ENCODE measurements at regions not wholly inside any gene's neighbourhood (a gene's known extent, or its start where the extent isn't known, plus 50 kb on each side); places are given as distances from the start of the nearest gene placed in this dataset.
A peak's percentile ranks its signal among the peaks of the same experiment; 100 is the strongest.
"Not testable (repeated sequence)": the region's sequence is repeated elsewhere in the genome, so short reads cannot be mapped to it uniquely, and the experiment has no call there.

DNA sequence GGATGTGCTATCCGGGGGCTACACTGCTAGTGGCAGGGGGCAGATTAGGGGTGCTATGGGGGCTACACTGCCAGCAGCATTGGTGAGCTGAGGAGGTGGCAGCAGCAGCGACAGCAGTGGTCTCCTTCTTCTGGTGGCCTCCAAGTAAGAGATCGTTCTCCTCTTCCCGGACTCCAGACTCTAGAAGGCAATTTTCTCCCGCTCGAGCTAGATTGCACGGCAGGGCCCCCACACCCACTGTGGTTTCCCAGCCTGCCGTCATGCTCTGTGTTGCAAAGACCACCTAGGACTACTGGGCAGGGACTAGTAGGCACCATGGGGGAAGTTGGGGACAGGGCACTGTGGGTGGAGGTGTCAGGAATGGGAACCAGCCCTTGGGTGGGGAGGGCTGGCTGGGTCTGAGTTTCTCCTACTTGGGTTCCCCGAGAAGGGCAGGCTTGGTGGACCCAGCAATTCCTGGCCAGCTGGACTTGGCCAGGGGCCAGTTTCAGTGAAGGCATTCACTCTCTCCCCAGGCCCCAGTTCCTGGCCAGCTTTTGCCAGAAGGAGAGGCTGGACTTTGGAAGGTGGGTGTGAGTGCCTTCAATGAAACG lies 203.4 kb upstream of the WSB1 start:
- H3K9ac ChIP-seq (ENCODE audit: insufficient read depth in 1 of 2, low read depth in 2 of 2, low read length in 2 of 2): peak overlapping the region; percentile 92 to 99
- in situ Hi-C loops (cut with MboI); BruUV-seq (replicated peaks): not testable (repeated sequence)
- peak; percentile 80 for TF ChIP-seq RBFOX2 (IDR thresholded peaks at IDR 0.05; ENCODE audit: low read depth, low read length)
- 0 out of 2 replicates have a peak, but pooled peaks have one; percentile 50 for TF ChIP-seq POLR2AphosphoS5 (IDR thresholded peaks at IDR 0.05; ENCODE audit: control insufficient read depth, insufficient read depth, low read depth, low read length)
- peak; percentile 1; the same call in 1 of the 2 replicates for TF ChIP-seq ZBTB1 (CRISPR knock-in tag; IDR thresholded peaks at IDR 0.05; ENCODE audit: borderline replicate concordance, low read depth)
- TF ChIP-seq, protein P1, sequence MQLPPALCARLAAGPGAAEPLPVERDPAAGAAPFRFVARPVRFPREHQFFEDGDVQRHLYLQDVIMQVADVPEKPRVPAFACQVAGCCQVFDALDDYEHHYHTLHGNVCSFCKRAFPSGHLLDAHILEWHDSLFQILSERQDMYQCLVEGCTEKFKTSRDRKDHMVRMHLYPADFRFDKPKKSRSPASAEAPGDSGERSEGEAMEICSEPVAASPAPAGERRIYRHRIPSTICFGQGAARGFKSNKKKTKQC (CRISPR knock-in tag; IDR thresholded peaks at IDR 0.05): 0 out of 2 replicates have a peak, but pooled peaks have one; percentile 35
- TF ChIP-seq, protein P2, sequence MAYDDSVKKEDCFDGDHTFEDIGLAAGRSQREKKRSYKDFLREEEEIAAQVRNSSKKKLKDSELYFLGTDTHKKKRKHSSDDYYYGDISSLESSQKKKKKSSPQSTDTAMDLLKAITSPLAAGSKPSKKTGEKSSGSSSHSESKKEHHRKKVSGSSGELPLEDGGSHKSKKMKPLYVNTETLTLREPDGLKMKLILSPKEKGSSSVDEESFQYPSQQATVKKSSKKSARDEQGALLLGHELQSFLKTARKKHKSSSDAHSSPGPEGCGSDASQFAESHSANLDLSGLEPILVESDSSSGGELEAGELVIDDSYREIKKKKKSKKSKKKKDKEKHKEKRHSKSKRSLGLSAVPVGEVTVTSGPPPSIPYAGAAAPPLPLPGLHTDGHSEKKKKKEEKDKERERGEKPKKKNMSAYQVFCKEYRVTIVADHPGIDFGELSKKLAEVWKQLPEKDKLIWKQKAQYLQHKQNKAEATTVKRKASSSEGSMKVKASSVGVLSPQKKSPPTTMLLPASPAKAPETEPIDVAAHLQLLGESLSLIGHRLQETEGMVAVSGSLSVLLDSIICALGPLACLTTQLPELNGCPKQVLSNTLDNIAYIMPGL (CRISPR knock-in tag; IDR thresholded peaks at IDR 0.05): peak; percentile 45; the same call in 1 of the 2 replicates
- TF ChIP-seq POLR2G (IDR thresholded peaks at IDR 0.05; ENCODE audit: low read depth, low read length): peak; percentile 51; the same call in 1 of the 2 replicates
- TF ChIP-seq, protein P3, sequence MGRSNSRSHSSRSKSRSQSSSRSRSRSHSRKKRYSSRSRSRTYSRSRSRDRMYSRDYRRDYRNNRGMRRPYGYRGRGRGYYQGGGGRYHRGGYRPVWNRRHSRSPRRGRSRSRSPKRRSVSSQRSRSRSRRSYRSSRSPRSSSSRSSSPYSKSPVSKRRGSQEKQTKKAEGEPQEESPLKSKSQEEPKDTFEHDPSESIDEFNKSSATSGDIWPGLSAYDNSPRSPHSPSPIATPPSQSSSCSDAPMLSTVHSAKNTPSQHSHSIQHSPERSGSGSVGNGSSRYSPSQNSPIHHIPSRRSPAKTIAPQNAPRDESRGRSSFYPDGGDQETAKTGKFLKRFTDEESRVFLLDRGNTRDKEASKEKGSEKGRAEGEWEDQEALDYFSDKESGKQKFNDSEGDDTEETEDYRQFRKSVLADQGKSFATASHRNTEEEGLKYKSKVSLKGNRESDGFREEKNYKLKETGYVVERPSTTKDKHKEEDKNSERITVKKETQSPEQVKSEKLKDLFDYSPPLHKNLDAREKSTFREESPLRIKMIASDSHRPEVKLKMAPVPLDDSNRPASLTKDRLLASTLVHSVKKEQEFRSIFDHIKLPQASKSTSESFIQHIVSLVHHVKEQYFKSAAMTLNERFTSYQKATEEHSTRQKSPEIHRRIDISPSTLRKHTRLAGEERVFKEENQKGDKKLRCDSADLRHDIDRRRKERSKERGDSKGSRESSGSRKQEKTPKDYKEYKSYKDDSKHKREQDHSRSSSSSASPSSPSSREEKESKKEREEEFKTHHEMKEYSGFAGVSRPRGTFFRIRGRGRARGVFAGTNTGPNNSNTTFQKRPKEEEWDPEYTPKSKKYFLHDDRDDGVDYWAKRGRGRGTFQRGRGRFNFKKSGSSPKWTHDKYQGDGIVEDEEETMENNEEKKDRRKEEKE (IDR thresholded peaks at IDR 0.05; ENCODE audit: borderline replicate concordance in 1 of 2, control insufficient read depth in 1 of 2, low read depth in 2 of 2, low read length in 1 of 2): 0 out of 4 replicates have a peak, but pooled peaks of 1 of the 2 experiments have one; percentile 21
- 0 out of 2 replicates have a peak, but pooled peaks have one; percentile 8 for TF ChIP-seq PTBP1 (IDR thresholded peaks at IDR 0.05; ENCODE audit: low read depth, low read length)
- TF ChIP-seq ZNF431 (CRISPR knock-in tag; IDR thresholded peaks at IDR 0.05): 0 out of 2 replicates have a peak, but pooled peaks have one; percentile 57
- TF ChIP-seq, protein P4, sequence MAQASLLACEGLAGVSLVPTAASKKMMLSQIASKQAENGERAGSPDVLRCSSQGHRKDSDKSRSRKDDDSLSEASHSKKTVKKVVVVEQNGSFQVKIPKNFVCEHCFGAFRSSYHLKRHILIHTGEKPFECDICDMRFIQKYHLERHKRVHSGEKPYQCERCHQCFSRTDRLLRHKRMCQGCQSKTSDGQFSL (CRISPR knock-in tag; IDR thresholded peaks at IDR 0.05): peak; percentile 84
- TF ChIP-seq, protein P4 (tag; IDR thresholded peaks at IDR 0.05): not testable (repeated sequence)
- TF ChIP-seq FOXP1 (CRISPR knock-in tag; IDR thresholded peaks at IDR 0.05): 0 out of 2 replicates have a peak, but pooled peaks have one; percentile 35

More for the DNA sequence above, 203.4 kb upstream of the WSB1 start:
- peaks cover 97% of the 10 kb centered on the region for H3K79me2 ChIP-seq (ENCODE audit: control insufficient read depth, insufficient read depth, low read length)
- peak overlapping the region; percentile 97 for H3K4me2 ChIP-seq (ENCODE audit: insufficient read depth, low read length)
- H2AFZ ChIP-seq (ENCODE audit: low read depth, low read length); intact Hi-C loops (cut with micrococcal nuclease); H3K27me3 ChIP-seq (ENCODE audit: control insufficient read depth in 2 of 2, insufficient read depth in 2 of 2, low read length in 2 of 2); H3K9me1 ChIP-seq (ENCODE audit: control insufficient read depth, insufficient read depth, low read length); H3K9me3 ChIP-seq (replicated peaks; ENCODE audit: control insufficient read depth, insufficient read depth, low read depth, low read length); FAIRE-seq; H3K4me1 ChIP-seq (replicated peaks in 1 of 2; ENCODE audit: control insufficient read depth in 2 of 2, insufficient read depth in 2 of 2, low read length in 2 of 2); CTCF ChIA-PET (ENCODE audit: low intra/inter-chr PET ratio); ATAC-seq: not testable (repeated sequence)
- 1% methylated on average over 8 of the region's 10 CpGs for WGBS (ENCODE audit: insufficient coverage, low coverage, missing lambda C conversion rate)
- H4K20me1 ChIP-seq (replicated peaks; ENCODE audit: control insufficient read depth, insufficient read depth, low read length): peaks cover 20% of the 10 kb centered on the region
- peak in 1 of 4 experiments; percentile 47 for DNase-seq (ENCODE audit: extremely low read depth in 1 of 4, low spot score in 3 of 4)
- H3K27ac ChIP-seq (ENCODE audit: extremely low read depth, low read depth, low read length): peak overlapping the region; percentile 88
- peak overlapping the region; percentile 80 for H3K4me3 ChIP-seq
- peaks cover 23% of the 10 kb centered on the region; the same call in 2 of the 3 replicates for H3K36me3 ChIP-seq (ENCODE audit: control insufficient read depth, insufficient read depth, low read length)
- POLR2A ChIA-PET: interaction anchor here (0.6 to 3.8 kb wide), 29 partner anchors 10 to 1489 kb away, joined by 3 to 40 read pairs (median 4); partner anchors contain the start of gene WSB1

Measured in K562 (cell line).